Fibroblast of pulmonary artery (primary cell): ENCODE measurements at regions not wholly inside any gene's neighbourhood (a gene's known extent, or its start where the extent isn't known, plus 50 kb on each side); places are given as distances from the start of the nearest gene placed in this dataset.

Experiments used
- DNase-seq: peaks from one replicate; pipeline ENCODE4 v3.0.0-alpha.2; 2010; ENCODE audit warnings: low read depth
- H3K4me3 ChIP-seq: replicated peaks from 2 replicates; pipeline ENCODE4 v1.5.1; 2011; ENCODE audit warnings: low read depth, mild to moderate bottlenecking, control low read depth, low read length, moderate library complexity
- TF ChIP-seq, protein P1 (sequence below): IDR thresholded peaks from 2 replicates; pipeline ENCODE4 v1.5.1; 2011; ENCODE audit warnings: mild to moderate bottlenecking, control low read depth, low read length, inconsistent platforms; ENCODE audit errors: missing control alignments

DNA sequence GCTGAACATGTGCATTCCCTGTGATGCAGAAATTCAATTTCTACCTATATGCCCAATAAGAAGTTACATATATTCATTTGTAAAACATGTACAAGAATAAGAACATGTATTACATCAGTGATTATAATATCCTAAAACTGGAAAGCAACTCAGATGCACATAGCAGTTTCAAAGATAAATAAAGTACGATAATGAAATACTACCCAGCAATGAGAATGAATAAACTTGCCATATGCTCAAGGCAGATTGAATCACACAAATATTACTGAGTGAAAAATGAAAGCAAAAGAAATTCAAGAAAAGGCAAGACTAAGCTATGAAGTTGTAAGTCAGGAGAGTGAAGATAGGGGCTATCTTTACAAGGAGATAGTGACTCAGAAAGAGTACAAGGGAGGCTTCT lies 345.3 kb upstream of the OR4E1 start:
- no peak overlapping the region for H3K4me3 ChIP-seq
- TF ChIP-seq, protein P1, sequence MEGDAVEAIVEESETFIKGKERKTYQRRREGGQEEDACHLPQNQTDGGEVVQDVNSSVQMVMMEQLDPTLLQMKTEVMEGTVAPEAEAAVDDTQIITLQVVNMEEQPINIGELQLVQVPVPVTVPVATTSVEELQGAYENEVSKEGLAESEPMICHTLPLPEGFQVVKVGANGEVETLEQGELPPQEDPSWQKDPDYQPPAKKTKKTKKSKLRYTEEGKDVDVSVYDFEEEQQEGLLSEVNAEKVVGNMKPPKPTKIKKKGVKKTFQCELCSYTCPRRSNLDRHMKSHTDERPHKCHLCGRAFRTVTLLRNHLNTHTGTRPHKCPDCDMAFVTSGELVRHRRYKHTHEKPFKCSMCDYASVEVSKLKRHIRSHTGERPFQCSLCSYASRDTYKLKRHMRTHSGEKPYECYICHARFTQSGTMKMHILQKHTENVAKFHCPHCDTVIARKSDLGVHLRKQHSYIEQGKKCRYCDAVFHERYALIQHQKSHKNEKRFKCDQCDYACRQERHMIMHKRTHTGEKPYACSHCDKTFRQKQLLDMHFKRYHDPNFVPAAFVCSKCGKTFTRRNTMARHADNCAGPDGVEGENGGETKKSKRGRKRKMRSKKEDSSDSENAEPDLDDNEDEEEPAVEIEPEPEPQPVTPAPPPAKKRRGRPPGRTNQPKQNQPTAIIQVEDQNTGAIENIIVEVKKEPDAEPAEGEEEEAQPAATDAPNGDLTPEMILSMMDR, result no peak
- DNase-seq, result no peak

DNA sequence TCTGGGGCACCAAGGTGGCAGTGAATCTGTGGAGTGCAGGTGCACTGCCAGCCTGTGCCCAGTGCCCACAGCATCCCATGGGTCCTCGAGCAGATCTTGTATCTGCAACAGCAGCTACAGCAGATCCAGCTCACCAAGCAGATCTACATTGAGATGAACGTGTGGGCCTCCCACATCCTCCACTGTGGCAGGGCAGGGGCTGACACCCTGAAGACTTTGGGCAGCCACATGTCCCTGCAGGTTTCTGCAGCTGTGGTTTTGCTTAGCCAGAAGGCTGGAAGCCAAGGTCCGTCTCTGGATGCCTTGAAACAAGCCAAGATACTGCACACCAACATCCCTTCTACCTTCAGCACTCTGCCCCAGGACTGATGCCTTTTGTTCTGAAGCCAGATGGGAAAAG lies 338.8 kb upstream of the OR4E1 start:
- no peak for DNase-seq
- TF ChIP-seq, protein P1, result no peak
- no peak overlapping the region for H3K4me3 ChIP-seq

DNA sequence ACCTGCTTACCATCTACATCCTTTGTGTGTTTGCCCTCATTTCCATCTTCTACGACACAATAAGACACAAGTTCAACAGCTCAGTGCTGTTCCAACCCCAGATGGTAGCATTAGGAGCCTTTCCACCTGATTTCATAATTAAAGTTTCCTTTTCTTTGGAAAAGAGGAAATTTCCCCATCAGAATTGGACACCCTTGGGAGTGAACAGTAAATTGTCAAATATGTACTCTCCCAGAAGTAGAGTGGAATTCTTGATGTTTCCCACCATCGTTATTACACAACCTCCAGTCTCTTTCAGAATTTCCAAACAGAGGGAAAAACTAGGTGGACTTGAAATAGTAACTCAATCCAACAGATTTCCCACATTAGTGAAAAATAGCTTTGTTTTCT lies 337.6 kb upstream of the OR4E1 start:
- H3K4me3 ChIP-seq, result no peak overlapping the region
- no peak for DNase-seq
- TF ChIP-seq, protein P1, result no peak

DNA sequence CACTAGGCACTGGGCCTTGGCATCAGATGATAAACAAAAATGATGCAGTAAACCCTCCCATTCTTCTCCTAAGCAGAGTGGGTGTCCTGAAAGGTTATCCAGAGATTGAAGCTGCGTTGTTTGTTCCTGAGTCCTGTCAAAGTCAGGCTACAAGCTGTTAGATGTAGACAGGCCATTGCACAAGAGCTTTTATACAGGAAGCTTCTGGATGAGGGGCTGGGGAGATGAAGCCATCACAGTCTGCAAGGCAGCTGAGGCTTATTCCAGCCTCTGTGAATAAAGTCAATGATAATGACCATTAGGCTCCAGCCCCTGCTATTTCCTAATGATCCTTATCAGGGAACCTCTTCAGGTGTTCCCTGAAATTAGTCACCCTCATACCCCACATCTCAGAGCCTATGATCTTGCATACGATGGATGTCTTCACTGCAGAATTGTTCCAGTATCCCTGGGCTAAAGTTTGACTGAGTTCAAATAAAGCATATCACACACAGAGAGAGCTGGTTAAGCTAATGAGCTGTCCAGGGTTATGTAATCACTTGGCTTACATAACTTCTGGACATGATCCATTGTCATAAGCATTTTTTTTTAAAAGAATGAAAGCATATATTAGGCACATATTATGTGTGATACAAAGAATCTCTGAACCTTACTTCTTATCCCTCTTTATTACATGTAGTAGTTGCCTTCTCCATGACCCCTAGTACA lies 337.1 kb upstream of the OR4E1 start:
- TF ChIP-seq, protein P1, result no peak
- DNase-seq, result no peak
- no peak overlapping the region for H3K4me3 ChIP-seq

DNA sequence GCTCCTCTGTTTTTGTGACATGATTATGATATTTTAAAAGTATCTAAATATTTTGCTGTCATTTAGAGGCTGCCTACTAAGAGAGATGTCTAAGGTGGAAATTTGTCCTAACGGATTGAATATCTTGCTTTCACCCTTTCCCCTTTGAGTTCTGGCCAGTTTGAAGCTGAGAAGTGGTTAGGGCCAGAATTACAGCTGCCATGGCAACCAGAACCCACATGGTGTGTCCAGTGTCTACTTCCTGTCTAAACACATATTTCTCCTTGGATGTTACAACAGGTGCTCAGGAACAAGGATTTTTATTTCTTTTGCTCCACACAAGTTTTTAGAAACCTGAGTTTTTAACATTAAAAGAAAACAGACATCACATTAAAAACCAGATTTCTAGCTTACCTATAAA lies 335.1 kb upstream of the OR4E1 start:
- H3K4me3 ChIP-seq, result no peak overlapping the region
- TF ChIP-seq, protein P1, result no peak
- no peak for DNase-seq

DNA sequence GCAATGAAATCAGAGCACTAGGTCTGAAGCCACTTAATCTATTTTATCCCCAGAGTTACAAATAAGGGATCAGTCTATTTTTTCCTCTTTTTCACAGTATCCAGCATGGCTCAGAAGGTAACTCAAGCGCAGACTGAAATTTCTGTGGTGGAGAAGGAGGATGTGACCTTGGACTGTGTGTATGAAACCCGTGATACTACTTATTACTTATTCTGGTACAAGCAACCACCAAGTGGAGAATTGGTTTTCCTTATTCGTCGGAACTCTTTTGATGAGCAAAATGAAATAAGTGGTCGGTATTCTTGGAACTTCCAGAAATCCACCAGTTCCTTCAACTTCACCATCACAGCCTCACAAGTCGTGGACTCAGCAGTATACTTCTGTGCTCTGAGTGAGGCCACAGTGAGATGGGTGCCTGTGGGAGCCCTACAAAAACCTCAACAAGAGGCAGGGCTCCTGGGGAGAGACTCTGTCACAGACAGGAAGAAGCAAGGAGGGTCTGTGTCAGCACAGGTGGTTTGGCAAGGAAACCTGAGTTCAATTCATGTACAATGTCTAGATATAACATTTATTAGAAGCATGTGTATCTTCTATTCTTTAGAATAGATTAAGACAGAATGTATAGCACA lies 334.3 kb upstream of the OR4E1 start:
- no peak overlapping the region for H3K4me3 ChIP-seq

More for the DNA sequence above, 334.3 kb upstream of the OR4E1 start:
- TF ChIP-seq, protein P1, result no peak
- no peak for DNase-seq
